MM.1S (cell line): ENCODE measurements at regions not wholly inside any gene's neighbourhood (a gene's known extent, or its start where the extent isn't known, plus 50 kb on each side); places are given as distances from the start of the nearest gene placed in this dataset.
"Not testable (repeated sequence)": the region's sequence is repeated elsewhere in the genome, so short reads cannot be mapped to it uniquely, and the experiment has no call there.

ENCODE experiments used
- DNase-seq: peaks from one replicate; pipeline ENCODE4 v3.0.0-alpha.2; 2015
- H2AFZ ChIP-seq: fragments of 300-600 bp; sonication (generic); 2 replicates; pipeline ENCODE4 v1.6.0; 2016; ENCODE audit warnings: antibody characterized with exemption, low read length
- H3F3A ChIP-seq: fragments of 300-600 bp; sonication (generic); 2 replicates; pipeline ENCODE4 v1.6.1; 2016; ENCODE audit warnings: mild to moderate bottlenecking, antibody characterized with exemption, low read length, moderate library complexity, mixed read lengths; ENCODE audit not compliant: insufficient read depth
- H3K27ac ChIP-seq: fragments of 300-600 bp; sonication (generic); 2 replicates; pipeline ENCODE4 v1.5.1; 2016; ENCODE audit warnings: mild to moderate bottlenecking, low read length
- H3K27me3 ChIP-seq: fragments of 300-600 bp; sonication (generic); replicated peaks from 2 replicates; pipeline ENCODE4 v1.6.0; 2016; ENCODE audit warnings: low read length; ENCODE audit not compliant: insufficient read depth
- H3K36me3 ChIP-seq: fragments of 300-600 bp; sonication (generic); replicated peaks from 2 replicates; pipeline ENCODE4 v1.6.1; 2016; ENCODE audit warnings: mild to moderate bottlenecking, low read length, mixed read lengths; ENCODE audit not compliant: insufficient read depth
- H3K4me1 ChIP-seq: fragments of 300-600 bp; sonication (generic); 2 replicates; pipeline ENCODE4 v1.6.1; 2016; ENCODE audit warnings: low read length, mixed read lengths
- H3K4me2 ChIP-seq: fragments of 300-600 bp; sonication (generic); 2 replicates; pipeline ENCODE4 v1.6.0; 2016; ENCODE audit warnings: low read depth, low read length
- H3K4me3 ChIP-seq: fragments of 300-600 bp; sonication (generic); 2 replicates; pipeline ENCODE4 v1.5.1; 2016; ENCODE audit warnings: low read length, mixed read lengths
- H3K79me2 ChIP-seq: fragments of 300-600 bp; sonication (generic); 2 replicates; pipeline ENCODE4 v1.6.1; 2016; ENCODE audit warnings: mixed run types, low read length, mixed read lengths
- H3K9ac ChIP-seq: fragments of 300-600 bp; sonication (generic); 2 replicates; pipeline ENCODE4 v1.6.1; 2016; ENCODE audit warnings: low read length, mixed read lengths
- H3K9me2 ChIP-seq: fragments of 300-600 bp; sonication (generic); replicated peaks from 2 replicates; pipeline ENCODE4 v1.6.1; 2016; ENCODE audit warnings: mild to moderate bottlenecking, low read length, mixed read lengths; ENCODE audit not compliant: insufficient read depth
- H3K9me3 ChIP-seq: fragments of 300-600 bp; sonication (generic); replicated peaks from 2 replicates; pipeline ENCODE4 v1.6.1; 2016; ENCODE audit warnings: mild to moderate bottlenecking, low read length, mixed read lengths; ENCODE audit not compliant: insufficient read depth
- H4K20me1 ChIP-seq: fragments of 300-600 bp; sonication (generic); 2 replicates; pipeline ENCODE4 v1.6.1; 2016; ENCODE audit warnings: mild to moderate bottlenecking, low read length, moderate library complexity, mixed read lengths; ENCODE audit not compliant: insufficient read depth
- EZH2 ChIP-seq: fragments of 300-600 bp; sonication (generic); optimal IDR thresholded peaks from 2 replicates; pipeline ENCODE3; 2017; ENCODE audit warnings: low read depth, mild to moderate bottlenecking, antibody characterized with exemption, low read length, mixed read lengths
- EZH2phosphoT487 ChIP-seq: fragments of 300-600 bp; sonication (generic); IDR thresholded peaks from 2 replicates; pipeline ENCODE4 v1.6.1; 2018; ENCODE audit warnings: antibody characterized with exemption, low read length
- TF ChIP-seq, protein P1 (sequence below): fragments of 300-600 bp; sonication (generic); IDR thresholded peaks from 2 replicates; pipeline ENCODE4 v1.5.1; 2016; ENCODE audit warnings: antibody characterized with exemption, low read length, mixed read lengths

- TF ChIP-seq EZH2 (no peak), EZH2phosphoT487 (no peak)
- TF ChIP-seq, protein P1, sequence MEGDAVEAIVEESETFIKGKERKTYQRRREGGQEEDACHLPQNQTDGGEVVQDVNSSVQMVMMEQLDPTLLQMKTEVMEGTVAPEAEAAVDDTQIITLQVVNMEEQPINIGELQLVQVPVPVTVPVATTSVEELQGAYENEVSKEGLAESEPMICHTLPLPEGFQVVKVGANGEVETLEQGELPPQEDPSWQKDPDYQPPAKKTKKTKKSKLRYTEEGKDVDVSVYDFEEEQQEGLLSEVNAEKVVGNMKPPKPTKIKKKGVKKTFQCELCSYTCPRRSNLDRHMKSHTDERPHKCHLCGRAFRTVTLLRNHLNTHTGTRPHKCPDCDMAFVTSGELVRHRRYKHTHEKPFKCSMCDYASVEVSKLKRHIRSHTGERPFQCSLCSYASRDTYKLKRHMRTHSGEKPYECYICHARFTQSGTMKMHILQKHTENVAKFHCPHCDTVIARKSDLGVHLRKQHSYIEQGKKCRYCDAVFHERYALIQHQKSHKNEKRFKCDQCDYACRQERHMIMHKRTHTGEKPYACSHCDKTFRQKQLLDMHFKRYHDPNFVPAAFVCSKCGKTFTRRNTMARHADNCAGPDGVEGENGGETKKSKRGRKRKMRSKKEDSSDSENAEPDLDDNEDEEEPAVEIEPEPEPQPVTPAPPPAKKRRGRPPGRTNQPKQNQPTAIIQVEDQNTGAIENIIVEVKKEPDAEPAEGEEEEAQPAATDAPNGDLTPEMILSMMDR: no peak
- no peak for DNase-seq
- no peaks in the 10 kb centered on the region for H3F3A ChIP-seq
- no peaks in the 10 kb centered on the region for H3K9me2 ChIP-seq
- no peaks in the 10 kb centered on the region for H4K20me1 ChIP-seq
- H3K4me1 ChIP-seq: no peaks in the 10 kb centered on the region
- no peaks in the 10 kb centered on the region for H3K36me3 ChIP-seq
- no peaks in the 10 kb centered on the region for H3K27me3 ChIP-seq
- no peak overlapping the region for H3K9ac ChIP-seq
- no peak overlapping the region for H3K4me2 ChIP-seq
- H3K79me2 ChIP-seq: no peaks in the 10 kb centered on the region
- no peaks in the 10 kb centered on the region for H3K9me3 ChIP-seq
- no peak overlapping the region for H2AFZ ChIP-seq
- no peak overlapping the region for H3K4me3 ChIP-seq
- H3K27ac ChIP-seq: no peak overlapping the region
Observed at GRCh38 chr14:22249770-22250169, 339.3 kb downstream of the DAD1 start.

DNA sequence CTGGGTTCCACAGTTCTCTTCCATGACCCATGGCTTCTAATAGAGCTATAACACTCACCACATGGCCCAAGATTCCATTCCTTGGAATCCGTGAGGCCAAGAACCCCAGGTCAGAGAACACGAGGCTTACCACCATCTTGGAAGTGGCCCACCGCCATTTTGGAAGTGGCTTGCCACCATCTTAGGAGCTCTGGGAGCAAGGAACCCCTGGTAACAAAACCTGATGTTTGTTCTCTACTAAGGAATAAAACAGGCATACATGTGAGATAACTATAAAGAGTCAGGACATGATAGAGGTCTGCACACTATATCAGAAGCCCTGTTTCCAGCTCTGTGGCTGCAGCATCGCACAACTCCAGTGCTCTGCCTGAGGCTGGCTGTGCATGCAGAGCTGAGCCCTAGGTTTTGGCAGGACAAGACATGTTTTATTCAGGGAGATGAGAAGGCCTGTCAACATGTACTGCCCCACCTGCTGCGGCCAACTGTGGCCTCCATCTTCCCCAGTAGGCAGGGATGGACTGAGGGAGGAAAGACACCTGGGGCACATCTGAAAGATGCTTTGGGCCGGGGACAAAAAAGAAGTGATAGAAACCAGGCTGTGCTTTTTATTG lies 344.9 kb downstream of the DAD1 start:
- Histone ChIP-seq H3K36me3 (no peaks in the 10 kb centered on the region), H3F3A (no peaks in the 10 kb centered on the region), H3K27me3 (no peaks in the 10 kb centered on the region), H2AFZ (no peak overlapping the region), H3K9me2 (no peaks in the 10 kb centered on the region), H3K27ac (no peak overlapping the region), H3K4me1 (no peaks in the 10 kb centered on the region), H3K4me3 (no peak overlapping the region), H3K9me3 (no peaks in the 10 kb centered on the region), H4K20me1 (no peaks in the 10 kb centered on the region), H3K4me2 (no peak overlapping the region), H3K9ac (no peak overlapping the region), H3K79me2 (no peaks in the 10 kb centered on the region)
- no peak for TF ChIP-seq EZH2phosphoT487
- TF ChIP-seq, protein P1: no peak
- no peak for DNase-seq

GRCh38 chr14:22238320-22238719 lies 350.7 kb downstream of the DAD1 start:
- H3K9me3 ChIP-seq, H3K9ac ChIP-seq, H3K36me3 ChIP-seq, H2AFZ ChIP-seq, H3F3A ChIP-seq, H4K20me1 ChIP-seq, H3K9me2 ChIP-seq, H3K4me2 ChIP-seq, H3K27me3 ChIP-seq, DNase-seq, H3K4me3 ChIP-seq, H3K79me2 ChIP-seq, H3K4me1 ChIP-seq, H3K27ac ChIP-seq: not testable (repeated sequence)

DNA sequence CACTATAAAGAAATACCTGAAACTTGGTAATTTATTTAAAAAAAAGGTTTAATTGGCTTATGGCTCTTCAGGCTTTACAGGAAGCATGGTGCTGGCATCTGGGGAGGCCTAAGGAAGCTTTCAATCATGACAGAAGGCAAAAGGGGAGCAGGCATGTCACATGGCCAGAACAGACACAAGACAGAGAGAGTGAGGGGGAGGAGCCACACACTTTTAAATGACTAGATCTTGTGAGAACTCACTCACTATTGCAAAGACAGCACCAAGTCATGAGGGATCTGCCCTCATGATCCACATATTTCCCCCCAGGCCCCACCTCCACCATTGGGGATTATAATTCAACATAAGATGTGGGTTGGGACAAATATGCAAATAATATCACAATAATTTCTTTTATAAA lies 355.6 kb downstream of the DAD1 start:
- Histone ChIP-seq H2AFZ (no peak overlapping the region), H3K9ac (no peak overlapping the region), H3K79me2 (no peaks in the 10 kb centered on the region), H3K27me3 (no peaks in the 10 kb centered on the region), H3K4me3 (no peak overlapping the region), H3K4me2 (no peak overlapping the region), H3K9me2 (no peaks in the 10 kb centered on the region), H3K4me1 (no peaks in the 10 kb centered on the region), H3K27ac (no peak overlapping the region), H4K20me1 (no peaks in the 10 kb centered on the region), H3F3A (no peaks in the 10 kb centered on the region), H3K9me3 (no peaks in the 10 kb centered on the region), H3K36me3 (no peaks in the 10 kb centered on the region)
- TF ChIP-seq EZH2 (no peak), EZH2phosphoT487 (no peak)
- TF ChIP-seq, protein P1: no peak
- no peak for DNase-seq
